ENCODE measurements at regions not wholly inside any gene's neighbourhood (a gene's known extent, or its start where the extent isn't known, plus 50 kb on each side); places are given as distances from the start of the nearest gene placed in this dataset.

DNA sequence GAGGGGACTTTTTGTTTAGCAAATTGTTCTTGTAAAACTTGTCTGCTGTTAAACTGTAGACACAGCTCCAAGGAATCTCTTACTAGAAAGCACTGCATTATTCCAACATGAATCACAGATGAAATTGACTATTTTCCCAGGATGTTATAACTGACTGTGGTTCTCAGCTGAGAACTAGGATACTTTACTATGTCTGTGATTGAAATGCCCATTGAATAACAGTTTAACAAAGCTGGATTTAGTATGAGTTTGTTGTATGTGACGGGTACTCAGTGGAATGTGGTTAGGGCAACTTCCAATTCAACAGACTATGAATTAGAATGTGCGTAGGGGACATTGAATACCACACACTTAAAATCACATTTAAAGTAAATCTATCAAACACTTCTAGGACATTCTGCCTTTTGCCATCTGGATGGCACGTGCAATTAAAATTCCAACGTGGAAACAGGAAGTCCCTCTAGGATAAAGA is 193.4 kb upstream of the PREP start (continued):
- no peak for TF ChIP-seq GFI1B (tag by site-specific recombination; IDR thresholded peaks at IDR 0.05)

GRCh38 chr6:105595829-105596228 is 192.9 kb upstream of the PREP start:
- Histone ChIP-seq H3K27ac (ENCODE audit: extremely low read depth, low read depth, low read length) (no peak overlapping the region), H3K9me3 (ENCODE audit: control insufficient read depth, insufficient read depth, low read depth, low read length) (no peaks in the 10 kb centered on the region), H3K36me3 (ENCODE audit: control insufficient read depth in 2 of 2, insufficient read depth in 1 of 2, low read length in 2 of 2) (no peaks in the 10 kb centered on the region), H3K4me1 (ENCODE audit: control insufficient read depth, insufficient read depth, low read length) (0 out of 2 replicates have a peak, but pooled peaks cover 3% of the 10 kb centered on the region), H3K4me3 (ENCODE audit: low read depth, low read length) (no peak overlapping the region)
- ChIA-PET POLR2A (no interaction called here), CTCF (no interaction called here)
- TF ChIP-seq, protein P1, sequence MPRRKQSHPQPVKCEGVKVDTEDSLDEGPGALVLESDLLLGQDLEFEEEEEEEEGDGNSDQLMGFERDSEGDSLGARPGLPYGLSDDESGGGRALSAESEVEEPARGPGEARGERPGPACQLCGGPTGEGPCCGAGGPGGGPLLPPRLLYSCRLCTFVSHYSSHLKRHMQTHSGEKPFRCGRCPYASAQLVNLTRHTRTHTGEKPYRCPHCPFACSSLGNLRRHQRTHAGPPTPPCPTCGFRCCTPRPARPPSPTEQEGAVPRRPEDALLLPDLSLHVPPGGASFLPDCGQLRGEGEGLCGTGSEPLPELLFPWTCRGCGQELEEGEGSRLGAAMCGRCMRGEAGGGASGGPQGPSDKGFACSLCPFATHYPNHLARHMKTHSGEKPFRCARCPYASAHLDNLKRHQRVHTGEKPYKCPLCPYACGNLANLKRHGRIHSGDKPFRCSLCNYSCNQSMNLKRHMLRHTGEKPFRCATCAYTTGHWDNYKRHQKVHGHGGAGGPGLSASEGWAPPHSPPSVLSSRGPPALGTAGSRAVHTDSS (tag by site-specific recombination; IDR thresholded peaks at IDR 0.05), result no peak
- TF ChIP-seq ZNF184 (tag by site-specific recombination; IDR thresholded peaks at IDR 0.05), result no peak
- TF ChIP-seq, protein P2, sequence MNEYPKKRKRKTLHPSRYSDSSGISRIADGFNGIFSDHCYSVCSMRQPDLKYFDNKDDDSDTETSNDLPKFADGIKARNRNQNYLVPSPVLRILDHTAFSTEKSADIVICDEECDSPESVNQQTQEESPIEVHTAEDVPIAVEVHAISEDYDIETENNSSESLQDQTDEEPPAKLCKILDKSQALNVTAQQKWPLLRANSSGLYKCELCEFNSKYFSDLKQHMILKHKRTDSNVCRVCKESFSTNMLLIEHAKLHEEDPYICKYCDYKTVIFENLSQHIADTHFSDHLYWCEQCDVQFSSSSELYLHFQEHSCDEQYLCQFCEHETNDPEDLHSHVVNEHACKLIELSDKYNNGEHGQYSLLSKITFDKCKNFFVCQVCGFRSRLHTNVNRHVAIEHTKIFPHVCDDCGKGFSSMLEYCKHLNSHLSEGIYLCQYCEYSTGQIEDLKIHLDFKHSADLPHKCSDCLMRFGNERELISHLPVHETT (tag by site-specific recombination; IDR thresholded peaks at IDR 0.05), result no peak

DNA sequence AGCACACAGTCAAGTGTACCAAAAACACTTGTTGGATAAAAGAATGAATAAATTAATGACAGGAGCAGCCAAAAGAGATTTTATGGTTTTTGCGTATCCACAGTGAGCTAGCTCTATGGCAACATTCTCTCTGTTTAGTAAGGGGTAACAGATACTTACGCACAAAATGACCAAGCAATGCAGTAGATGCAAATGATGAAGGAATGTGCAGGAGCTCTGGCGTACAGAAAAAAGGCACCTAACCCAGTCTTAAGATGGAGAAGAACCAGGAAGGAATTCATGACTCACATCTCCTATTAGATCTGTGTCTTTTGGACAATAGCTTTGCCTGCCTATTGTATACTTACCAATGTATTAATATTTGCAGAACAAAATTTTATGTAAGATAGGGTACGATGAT is 191.9 kb upstream of the PREP start:
- Histone ChIP-seq H3K27ac (ENCODE audit: extremely low read depth, low read depth, low read length) (no peak overlapping the region), H3K4me3 (ENCODE audit: low read depth, low read length) (no peak overlapping the region), H3K9me3 (ENCODE audit: control insufficient read depth, insufficient read depth, low read depth, low read length) (no peaks in the 10 kb centered on the region), H3K4me1 (ENCODE audit: control insufficient read depth, insufficient read depth, low read length) (0 out of 2 replicates have a peak, but pooled peaks cover 3% of the 10 kb centered on the region), H3K36me3 (ENCODE audit: control insufficient read depth in 2 of 2, insufficient read depth in 1 of 2, low read length in 2 of 2) (no peaks in the 10 kb centered on the region)
- TF ChIP-seq HOXA7 (CRISPR knock-in tag; IDR thresholded peaks at IDR 0.05; ENCODE audit: borderline replicate concordance) (no peak), BCL11B (tag by site-specific recombination; IDR thresholded peaks at IDR 0.05; ENCODE audit: low read depth) (no peak), ZNF211 (tag by site-specific recombination; IDR thresholded peaks at IDR 0.05; ENCODE audit: low read depth) (no peak), FEZF1 (tag by site-specific recombination; IDR thresholded peaks at IDR 0.05) (no peak), ZNF292 (tag by site-specific recombination; IDR thresholded peaks at IDR 0.05; ENCODE audit: borderline replicate concordance, low read depth) (no peak)
- ChIA-PET POLR2A (no interaction called here), CTCF (no interaction called here)

DNA sequence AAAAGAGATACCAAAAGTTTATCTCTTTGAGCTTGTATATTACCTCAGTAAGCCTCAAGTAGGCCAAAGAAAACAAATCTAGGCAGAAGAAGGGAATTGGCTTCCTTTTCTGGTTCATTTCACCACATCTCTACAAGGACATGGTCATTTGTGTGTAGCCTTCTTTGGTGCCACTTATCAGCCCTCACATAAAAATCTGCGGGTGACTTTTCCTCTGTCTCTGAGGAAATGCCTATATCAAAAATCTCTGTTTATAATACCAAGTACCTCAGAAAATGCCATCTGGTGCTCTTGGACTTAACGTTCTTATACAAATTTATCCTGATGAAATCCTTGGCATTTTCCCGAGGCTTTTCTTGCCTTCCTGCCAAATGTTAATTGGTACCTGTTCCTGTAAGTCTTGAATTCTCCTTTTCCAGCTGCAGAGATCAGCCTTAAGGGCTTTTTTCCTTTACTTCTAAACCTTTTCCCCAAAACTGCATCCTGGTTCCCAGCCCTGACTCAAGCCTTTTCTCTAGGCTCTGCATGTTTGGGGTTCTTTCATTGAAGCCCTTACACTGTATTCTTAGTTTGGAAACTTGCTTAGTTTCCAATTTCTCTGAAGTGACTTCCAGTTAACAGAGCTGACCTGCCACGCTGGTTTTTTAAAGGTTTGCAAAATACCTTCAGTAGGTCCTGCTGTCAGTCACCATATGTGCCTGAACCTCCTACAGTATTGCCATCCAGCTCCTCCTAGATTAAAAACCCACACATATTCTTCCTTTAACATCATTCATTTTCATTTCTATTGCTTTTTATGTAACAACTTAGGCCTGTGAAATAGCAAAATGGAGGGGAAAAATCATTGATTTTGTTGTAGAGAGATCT is 191.2 kb upstream of the PREP start:
- CTCF ChIA-PET, result interaction anchor here (0.6 kb wide), 2 partner anchors 163 to 766 kb away, joined by 3 read pairs; no protein-coding TSS in a partner anchor
- Histone ChIP-seq H3K4me3 (ENCODE audit: low read depth, low read length) (no peak overlapping the region), H3K9me3 (ENCODE audit: control insufficient read depth, insufficient read depth, low read depth, low read length) (no peaks in the 10 kb centered on the region), H3K27ac (ENCODE audit: extremely low read depth, low read depth, low read length) (no peak overlapping the region), H3K4me1 (ENCODE audit: control insufficient read depth, insufficient read depth, low read length) (0 out of 2 replicates have a peak, but pooled peaks cover 3% of the 10 kb centered on the region), H3K36me3 (ENCODE audit: control insufficient read depth in 2 of 2, insufficient read depth in 1 of 2, low read length in 2 of 2) (no peaks in the 10 kb centered on the region)
- POLR2A ChIA-PET, result no interaction called here
- no peak for TF ChIP-seq PRDM1 (tag by site-specific recombination; IDR thresholded peaks at IDR 0.05)
- no peak for TF ChIP-seq OSR2 (tag by site-specific recombination; IDR thresholded peaks at IDR 0.05)
- no peak for TF ChIP-seq ZNF221 (tag by site-specific recombination; IDR thresholded peaks at IDR 0.05; ENCODE audit: borderline replicate concordance)
- TF ChIP-seq ZBTB20 (tag by site-specific recombination; IDR thresholded peaks at IDR 0.05), result peak; percentile 27; the same call in 1 of the 2 replicates
- no peak for TF ChIP-seq ZNF561 (tag by site-specific recombination; IDR thresholded peaks at IDR 0.05; ENCODE audit: borderline replicate concordance)
- TF ChIP-seq ZNF777 (tag by site-specific recombination; IDR thresholded peaks at IDR 0.05; ENCODE audit: borderline replicate concordance), result no peak
- TF ChIP-seq KLF1 (tag by site-specific recombination; IDR thresholded peaks at IDR 0.05), result no peak
- TF ChIP-seq ZBTB1 (tag by site-specific recombination; IDR thresholded peaks at IDR 0.05), result no peak
- TF ChIP-seq FEZF1 (tag by site-specific recombination; IDR thresholded peaks at IDR 0.05), result peak; percentile 21; the same call in 1 of the 2 replicates
- TF ChIP-seq, protein P3, sequence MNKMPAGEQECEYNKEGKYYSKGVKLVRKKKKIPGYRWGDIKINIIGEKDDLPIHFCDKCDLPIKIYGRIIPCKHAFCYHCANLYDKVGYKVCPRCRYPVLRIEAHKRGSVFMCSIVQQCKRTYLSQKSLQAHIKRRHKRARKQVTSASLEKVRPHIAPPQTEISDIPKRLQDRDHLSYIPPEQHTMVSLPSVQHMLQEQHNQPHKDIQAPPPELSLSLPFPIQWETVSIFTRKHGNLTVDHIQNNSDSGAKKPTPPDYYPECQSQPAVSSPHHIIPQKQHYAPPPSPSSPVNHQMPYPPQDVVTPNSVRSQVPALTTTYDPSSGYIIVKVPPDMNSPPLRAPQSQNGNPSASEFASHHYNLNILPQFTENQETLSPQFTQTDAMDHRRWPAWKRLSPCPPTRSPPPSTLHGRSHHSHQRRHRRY (tag by site-specific recombination; IDR thresholded peaks at IDR 0.05), result no peak
- TF ChIP-seq SP2 (tag by site-specific recombination; IDR thresholded peaks at IDR 0.05), result no peak
- TF ChIP-seq ZNF580 (tag by site-specific recombination; IDR thresholded peaks at IDR 0.05), result no peak
- no peak for TF ChIP-seq REST (tag by site-specific recombination; IDR thresholded peaks at IDR 0.05)
